HCT116 (cell line): ENCODE measurements at regions not wholly inside any gene's neighbourhood (a gene's known extent, or its start where the extent isn't known, plus 50 kb on each side); places are given as distances from the start of the nearest gene placed in this dataset.

Experiments
- ATAC-seq: fragments of 200-7000 bp; cut with Tn5 transposase; 2 replicates; pipeline ENCODE4 v1.9.1; 2020; ENCODE audit warnings: mild to moderate bottlenecking, moderate library complexity
- BruUV-seq: library from RNA; stranded (reverse); fragments of 400-500 nt; replicated peaks from 2 replicates; lab custom pipeline; 2021; lab: Mats Ljungman, UMichigan
- CTCF ChIA-PET: fragments of 300-600 bp; sonication (Branson Sonifier 250); formaldehyde crosslinking; loops from one replicate; lab custom pipeline; 2021; ENCODE audit warnings: antibody characterized with exemption; lab: Charles Lee
- POLR2A ChIA-PET: fragments of 300-600, 350-600 bp; sonication (Branson Sonifier 250); formaldehyde crosslinking; loops from one replicate; lab custom pipeline; 2021; ENCODE audit warnings: antibody characterized with exemption; lab: Charles Lee
- RAD21 ChIA-PET, 2 experiments: fragments of 300-600 bp; sonication (Branson Sonifier 250); formaldehyde crosslinking; loops; one replicate each; lab custom pipeline; 2023; ENCODE audit warnings: low total read pairs in 2 of 2; ENCODE audit not compliant: uncharacterized antibody in 2 of 2, unreplicated experiment in 2 of 2, low non-redundant PET in 1 of 2; lab: Charles Lee
- DNase-seq: peaks from one replicate; pipeline ENCODE4 v3.0.0-alpha.2; 2010; ENCODE audit warnings: low read depth, low spot score
- H2AFZ ChIP-seq: fragments of 200-600 bp; shearing (Covaris generic), sonication (generic); 2 replicates; pipeline ENCODE4 v1.6.1; 2017; ENCODE audit warnings: low read depth, mixed run types, mixed read lengths, antibody characterized with exemption, low read length; ENCODE audit not compliant: poor library complexity, severe bottlenecking
- H3K27ac ChIP-seq: 2 replicates; pipeline ENCODE4 v1.5.1; 2012; ENCODE audit warnings: low read depth, low read length
- H3K27me3 ChIP-seq: fragments of 200-600 bp; sonication (generic); 2 replicates; pipeline ENCODE4 v1.6.1; 2016; ENCODE audit warnings: mixed run types, low read length, mixed read lengths; ENCODE audit not compliant: insufficient read depth
- H3K36me3 ChIP-seq, 2 experiments: fragments of 200-500 bp in 1 of 2; fragments of 200-600 bp in 1 of 2; sonication (Bioruptor generic) in 1 of 2; sonication (generic) in 1 of 2; 2 replicates each; pipeline versions ENCODE4 v1.5.1 to v1.6.1; 2014 to 2016; ENCODE audit warnings: low read length in 2 of 2, inconsistent platforms in 1 of 2, mixed read lengths in 1 of 2, mixed run types in 1 of 2; ENCODE audit not compliant: insufficient read depth in 2 of 2, control insufficient read depth in 1 of 2
- H3K4me1 ChIP-seq, 2 experiments: fragments of 200-600 bp in 1 of 2; sonication (generic) in 1 of 2; 2 replicates each; pipeline versions ENCODE4 v1.5.1 to v1.6.1; 2012 to 2017; ENCODE audit warnings: low read length in 2 of 2, inconsistent platforms in 1 of 2, mild to moderate bottlenecking in 1 of 2, mixed read lengths in 1 of 2, mixed run types in 1 of 2, moderate library complexity in 1 of 2; ENCODE audit not compliant: insufficient read depth in 2 of 2, control insufficient read depth in 1 of 2
- H3K4me2 ChIP-seq: fragments of 200-600 bp; sonication (generic); 2 replicates; pipeline ENCODE4 v1.6.1; 2017; ENCODE audit warnings: mixed run types, low read length, mixed read lengths
- H3K4me3 ChIP-seq, 2 experiments: fragments of 200-600 bp in 1 of 2; sonication (generic) in 1 of 2; replicated peaks in 1 of 2; 2 replicates each; pipeline ENCODE4 v1.5.1; 2011 to 2016; ENCODE audit warnings: low read length in 2 of 2, control low read depth in 1 of 2, low read depth in 1 of 2, mild to moderate bottlenecking in 1 of 2, mixed read lengths in 1 of 2, mixed run types in 1 of 2
- H3K79me2 ChIP-seq: fragments of 200-600 bp; sonication (generic); 2 replicates; pipeline ENCODE4 v1.6.1; 2017; ENCODE audit warnings: mild to moderate bottlenecking, mixed run types, low read length, moderate library complexity, mixed read lengths; ENCODE audit not compliant: insufficient read depth
- H3K9ac ChIP-seq: fragments of 200-600 bp; sonication (generic); 2 replicates; pipeline ENCODE4 v1.6.1; 2016; ENCODE audit warnings: low read length, mixed read lengths
- H3K9me2 ChIP-seq: fragments of 200-600 bp; sonication (generic), shearing (Covaris generic); 2 replicates; pipeline ENCODE4 v1.6.1; 2017; ENCODE audit warnings: mixed run types, mild to moderate bottlenecking, moderate library complexity; ENCODE audit not compliant: insufficient read depth
- H3K9me3 ChIP-seq, 2 experiments: fragments of 200-500 bp in 1 of 2; fragments of 200-600 bp in 1 of 2; sonication (Bioruptor generic) in 1 of 2; sonication (generic) in 1 of 2; 2 replicates each; pipeline ENCODE4 v1.6.1; 2014 to 2017; ENCODE audit warnings: low read length in 2 of 2, mixed read lengths in 2 of 2, inconsistent platforms in 1 of 2, low read depth in 1 of 2, mild to moderate bottlenecking in 1 of 2, mixed run types in 1 of 2, moderate library complexity in 1 of 2; ENCODE audit not compliant: control insufficient read depth in 1 of 2, insufficient read depth in 1 of 2
- H4K20me1 ChIP-seq: fragments of 200-600 bp; sonication (generic), shearing (Covaris generic); 2 replicates; pipeline ENCODE4 v1.6.1; 2017; ENCODE audit warnings: mixed run types, mild to moderate bottlenecking, moderate library complexity; ENCODE audit not compliant: insufficient read depth
- CBX3 ChIP-seq: IDR thresholded peaks from 2 replicates; pipeline ENCODE4 v1.6.1; 2012; ENCODE audit warnings: low read depth
- CEBPB ChIP-seq: IDR thresholded peaks from 2 replicates; pipeline ENCODE4 v1.6.1; 2012; ENCODE audit warnings: low read depth
- EGR1 ChIP-seq: IDR thresholded peaks from 2 replicates; pipeline ENCODE4 v1.6.1; 2012; ENCODE audit warnings: low read depth
- ELF1 ChIP-seq: IDR thresholded peaks from 2 replicates; pipeline ENCODE4 v1.6.1; 2012; ENCODE audit warnings: low read depth, borderline replicate concordance
- EZH2phosphoT487 ChIP-seq: fragments of 200-600 bp; IDR thresholded peaks from 2 replicates; pipeline ENCODE4 v1.6.1; 2018; ENCODE audit warnings: antibody characterized with exemption, borderline replicate concordance
- JUND ChIP-seq: IDR thresholded peaks from 2 replicates; pipeline ENCODE4 v1.6.1; 2012
- POLR2A ChIP-seq: IDR thresholded peaks from 2 replicates; pipeline ENCODE4 v1.7.0; 2011; ENCODE audit warnings: borderline replicate concordance; ENCODE audit not compliant: insufficient read depth, insufficient read length; ENCODE audit errors: extremely low read depth
- POLR2AphosphoS5 ChIP-seq: IDR thresholded peaks from 2 replicates; pipeline ENCODE4 v1.6.1; 2011; ENCODE audit warnings: mild to moderate bottlenecking, low read depth, low read length, moderate library complexity
- SP1 ChIP-seq: IDR thresholded peaks from 2 replicates; pipeline ENCODE4 v1.6.1; 2012; ENCODE audit warnings: low read depth
- YY1 ChIP-seq: IDR thresholded peaks from 2 replicates; pipeline ENCODE4 v1.6.1; 2011; ENCODE audit warnings: low read length, low read depth, moderate library complexity, mild to moderate bottlenecking; ENCODE audit not compliant: insufficient replicate concordance; ENCODE audit errors: extremely low read depth
- ZFX ChIP-seq: fragments of 450-650 bp; IDR thresholded peaks from 2 replicates; pipeline ENCODE4 v1.6.1; 2017
- ZNF274 ChIP-seq: fragments of 200-500 bp; sonication (Bioruptor generic); IDR thresholded peaks from 2 replicates; pipeline ENCODE4 v1.6.1; 2014; ENCODE audit warnings: mild to moderate bottlenecking, low read depth, low read length, inconsistent platforms
- intact Hi-C: fragments of 100-400 bp; cut with micrococcal nuclease; formaldehyde crosslinking; loops from 2 replicates; pipeline ENCODE4 v1.10.0; 2022
- TF ChIP-seq, protein P1 (sequence below): IDR thresholded peaks from 2 replicates; pipeline ENCODE4 v1.6.1; 2012; ENCODE audit warnings: low read depth

DNA sequence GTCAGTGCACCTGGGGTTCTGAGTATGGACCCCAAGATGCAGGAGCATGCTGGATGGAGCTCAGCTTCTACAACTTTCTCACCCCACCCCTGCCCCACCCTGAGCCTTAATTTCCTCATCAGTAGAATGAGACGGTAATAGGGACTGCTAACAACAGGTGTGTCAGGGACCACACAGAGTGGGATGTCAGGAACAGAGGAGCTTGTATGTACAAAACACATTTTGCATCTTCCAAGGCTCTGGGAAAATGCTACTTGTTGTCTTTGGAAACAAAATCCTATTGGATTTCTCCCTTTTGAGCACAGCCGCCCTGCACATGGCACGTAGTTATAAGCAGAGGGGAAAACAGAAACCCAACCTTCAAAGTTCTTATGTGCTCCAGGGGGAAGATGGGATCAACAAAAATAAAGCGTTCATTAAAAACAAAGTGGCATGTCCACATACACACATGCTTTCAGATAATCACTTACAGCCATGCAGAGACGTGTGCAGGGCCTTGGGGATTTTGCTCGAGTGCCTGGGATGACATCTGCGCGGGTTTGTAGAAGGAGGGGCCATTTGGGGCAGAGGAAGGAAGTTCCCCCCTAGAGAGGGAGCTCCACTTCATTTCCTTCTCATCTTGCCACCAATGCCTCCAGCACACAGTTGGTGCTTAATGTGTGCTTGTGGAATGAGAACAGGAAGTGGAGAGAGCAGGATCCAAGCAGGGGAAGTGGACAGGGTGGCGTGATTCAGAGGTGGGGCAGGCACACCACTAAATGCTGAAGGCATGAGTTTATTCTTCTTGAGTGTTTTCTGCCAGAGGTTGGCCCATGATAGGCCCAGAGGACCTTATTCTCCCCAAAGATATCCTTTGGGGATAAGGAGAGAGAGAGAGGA lies 138.9 kb downstream of the SMIM20 start:
- ATAC-seq, result no peak
- CTCF ChIA-PET, result interaction anchor here (1.0 kb wide), 1 partner anchor 14 kb away, joined by 3 read pairs; no protein-coding TSS in a partner anchor

More for the DNA sequence above, 138.9 kb downstream of the SMIM20 start:
- H4K20me1 ChIP-seq, result no peaks in the 10 kb centered on the region
- H3K79me2 ChIP-seq, result no peaks in the 10 kb centered on the region
- TF ChIP-seq EZH2phosphoT487 (no peak), POLR2AphosphoS5 (no peak), ZNF274 (no peak), YY1 (no peak), CEBPB (no peak), SP1 (no peak), ZFX (no peak), JUND (no peak), EGR1 (no peak), POLR2A (no peak), ELF1 (no peak), CBX3 (no peak)
- TF ChIP-seq, protein P1, sequence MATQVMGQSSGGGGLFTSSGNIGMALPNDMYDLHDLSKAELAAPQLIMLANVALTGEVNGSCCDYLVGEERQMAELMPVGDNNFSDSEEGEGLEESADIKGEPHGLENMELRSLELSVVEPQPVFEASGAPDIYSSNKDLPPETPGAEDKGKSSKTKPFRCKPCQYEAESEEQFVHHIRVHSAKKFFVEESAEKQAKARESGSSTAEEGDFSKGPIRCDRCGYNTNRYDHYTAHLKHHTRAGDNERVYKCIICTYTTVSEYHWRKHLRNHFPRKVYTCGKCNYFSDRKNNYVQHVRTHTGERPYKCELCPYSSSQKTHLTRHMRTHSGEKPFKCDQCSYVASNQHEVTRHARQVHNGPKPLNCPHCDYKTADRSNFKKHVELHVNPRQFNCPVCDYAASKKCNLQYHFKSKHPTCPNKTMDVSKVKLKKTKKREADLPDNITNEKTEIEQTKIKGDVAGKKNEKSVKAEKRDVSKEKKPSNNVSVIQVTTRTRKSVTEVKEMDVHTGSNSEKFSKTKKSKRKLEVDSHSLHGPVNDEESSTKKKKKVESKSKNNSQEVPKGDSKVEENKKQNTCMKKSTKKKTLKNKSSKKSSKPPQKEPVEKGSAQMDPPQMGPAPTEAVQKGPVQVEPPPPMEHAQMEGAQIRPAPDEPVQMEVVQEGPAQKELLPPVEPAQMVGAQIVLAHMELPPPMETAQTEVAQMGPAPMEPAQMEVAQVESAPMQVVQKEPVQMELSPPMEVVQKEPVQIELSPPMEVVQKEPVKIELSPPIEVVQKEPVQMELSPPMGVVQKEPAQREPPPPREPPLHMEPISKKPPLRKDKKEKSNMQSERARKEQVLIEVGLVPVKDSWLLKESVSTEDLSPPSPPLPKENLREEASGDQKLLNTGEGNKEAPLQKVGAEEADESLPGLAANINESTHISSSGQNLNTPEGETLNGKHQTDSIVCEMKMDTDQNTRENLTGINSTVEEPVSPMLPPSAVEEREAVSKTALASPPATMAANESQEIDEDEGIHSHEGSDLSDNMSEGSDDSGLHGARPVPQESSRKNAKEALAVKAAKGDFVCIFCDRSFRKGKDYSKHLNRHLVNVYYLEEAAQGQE, result no peak
- ChIA-PET POLR2A (no interaction called here), RAD21 (no interaction called here)
- intact Hi-C loops, result no loop called here
- H3K4me2 ChIP-seq, result no peak overlapping the region
- H2AFZ ChIP-seq, result no peak overlapping the region
- H3K9me2 ChIP-seq, result no peaks in the 10 kb centered on the region
- H3K9ac ChIP-seq, result no peak overlapping the region
- no peak for DNase-seq
- H3K36me3 ChIP-seq, result no peaks in the 10 kb centered on the region
- no peak overlapping the region for H3K4me3 ChIP-seq
- no peaks in the 10 kb centered on the region for H3K9me3 ChIP-seq
- H3K4me1 ChIP-seq, result no peaks in the 10 kb centered on the region
- BruUV-seq, result no TSS peak
- no peaks in the 10 kb centered on the region for H3K27me3 ChIP-seq
- no peak overlapping the region for H3K27ac ChIP-seq
